Transverse colon (tissue), 4 donors: ENCODE measurements at regions not wholly inside any gene's neighbourhood (a gene's known extent, or its start where the extent isn't known, plus 50 kb on each side); places are given as distances from the start of the nearest gene placed in this dataset.
"Not testable (repeated sequence)": the region's sequence is repeated elsewhere in the genome, so short reads cannot be mapped to it uniquely, and the experiment has no call there.

Source experiments
- DNase-seq: peaks from one replicate; pipeline ENCODE4 v3.0.0-alpha.2; 2019
- H3K27ac ChIP-seq, 4 donors: fragments of 200-600 bp; sonication (generic); 2 replicates each; pipeline ENCODE4 v1.5.1; 2016 to 2018; ENCODE audit warnings: inconsistent platforms in 4 of 4
- H3K27me3 ChIP-seq: fragments of 200-600 bp; sonication (generic); 2 replicates; pipeline ENCODE4 v1.5.1; 2017; ENCODE audit warnings: inconsistent platforms
- H3K36me3 ChIP-seq, 4 donors: fragments of 200-600 bp; sonication (generic); 2 replicates each; pipeline ENCODE4 v1.5.1; 2017 to 2019; ENCODE audit warnings: inconsistent platforms in 4 of 4
- H3K4me1 ChIP-seq, 4 donors: fragments of 200-600 bp; sonication (generic); 2 replicates each; pipeline ENCODE4 v1.5.1; 2017 to 2020; ENCODE audit warnings: inconsistent platforms in 4 of 4
- H3K4me3 ChIP-seq, 4 donors: fragments of 200-600 bp; sonication (generic); 1 replicate in 1 of 4; 2 replicates in 3 of 4; pipeline versions ENCODE4 v1.5.1 to v1.6.1; 2017 to 2019; ENCODE audit warnings: inconsistent platforms in 4 of 4
- H3K9me3 ChIP-seq, 2 donors: fragments of 200-600 bp; sonication (generic); 2 replicates each; pipeline ENCODE4 v1.5.1; 2017 to 2019; ENCODE audit warnings: inconsistent platforms in 2 of 2
- EP300 ChIP-seq: sonication (generic); formaldehyde crosslinking; IDR thresholded peaks from one replicate; pipeline ENCODE4 v1.6.1; 2017; ENCODE audit warnings: antibody characterized with exemption, low read depth
- POLR2A ChIP-seq: fragments of 450-650 bp; IDR thresholded peaks from one replicate; pipeline ENCODE4 v1.6.1; 2016; ENCODE audit warnings: antibody characterized with exemption, mild to moderate bottlenecking, moderate library complexity
- POLR2AphosphoS5 ChIP-seq, 3 donors: sonication (generic); formaldehyde crosslinking; IDR thresholded peaks; one replicate each; pipeline ENCODE4 v1.6.1; 2016; ENCODE audit warnings: antibody characterized with exemption in 3 of 3
- whole genome bisulfite sequencing, 2 donors: methylation state at CpG; one replicate each; pipeline ENCODE4 v1.1.5; 2018; ENCODE audit warnings: low coverage in 1 of 2; 5-methylcytosine and 5-hydroxymethylcytosine counted together
- in situ Hi-C, 4 donors: fragments of 200-750 bp; cut with MboI; loops; one replicate each; pipeline versions ENCODE4 v1.15.0 to v1.15.1; 2017; ENCODE audit warnings: low sequenced_read_pairs in 3 of 4, low pct_ligation_motif_present in 1 of 4, low pct_unique_long_range_greater_than_20kb in 1 of 4
- intact Hi-C: fragments of 100-400 bp; cut with DNase I; formaldehyde crosslinking; loops from one replicate; pipeline ENCODE4 v1.15.1; 2023; ENCODE audit warnings: low total_unique reads
- TF ChIP-seq, protein P1 (sequence below), 5 experiments: fragments of 200-600 bp in 3 of 5; fragments of 450-650 bp in 2 of 5; sonication (generic) in 3 of 5; IDR thresholded peaks; 1 replicate in 2 of 5; 2 replicates in 3 of 5; pipeline ENCODE4 v1.5.1; 2016 to 2017; ENCODE audit warnings: antibody characterized with exemption in 5 of 5, inconsistent platforms in 3 of 5, mild to moderate bottlenecking in 2 of 5, moderate library complexity in 1 of 5

- no peak for DNase-seq
- WGBS, 2 donors, result 71 to 85% methylated on average over 3 of the region's 3 CpGs
- in situ Hi-C loops, result no loop called here
- Histone ChIP-seq H3K4me3 (no peak overlapping the region), H3K9me3 (no peaks in the 10 kb centered on the region), H3K27me3 (no peaks in the 10 kb centered on the region), H3K4me1 (no peaks in the 10 kb centered on the region), H3K27ac (no peak overlapping the region), H3K36me3 (no peaks in the 10 kb centered on the region)
- intact Hi-C loops, result no loop called here
- no peak for TF ChIP-seq POLR2A
Observed at GRCh38 chr2:145789636-145790035, 1269.7 kb upstream of the ZEB2 start.

GRCh38 chr2:145787597-145788361 lies 1267.9 kb upstream of the ZEB2 start:
- in situ Hi-C loops, H3K4me1 ChIP-seq, H3K27ac ChIP-seq, H3K27me3 ChIP-seq, H3K9me3 ChIP-seq, intact Hi-C loops, H3K4me3 ChIP-seq, H3K36me3 ChIP-seq, DNase-seq: not testable (repeated sequence)
- WGBS, 2 donors, result 96 to 100% methylated on average over 4 to 6 of the region's 6 CpGs

DNA sequence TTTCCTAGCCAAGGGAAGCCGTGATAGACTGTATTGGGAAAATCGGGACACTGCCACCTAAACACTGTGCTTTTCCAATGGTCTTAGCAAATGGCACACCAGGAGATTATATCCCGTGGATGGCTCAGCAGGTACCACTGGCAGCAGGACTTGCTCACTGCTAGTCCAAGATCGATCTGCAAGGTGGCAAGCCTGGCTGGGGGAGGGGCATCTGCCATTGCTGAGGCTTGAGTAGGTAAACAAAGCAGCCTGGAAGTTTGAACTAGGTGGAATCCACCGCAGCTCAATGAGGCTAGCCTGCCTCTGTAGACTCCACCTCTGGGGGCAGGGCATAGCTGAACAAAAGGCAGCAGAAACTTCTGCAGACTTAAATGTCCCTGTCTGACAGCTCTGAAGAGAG lies 1262.7 kb upstream of the ZEB2 start:
- 85% methylated on average over 5 of the region's 5 CpGs; no CpG with 5 or more reads in 1 of the 2 donors for WGBS, 2 donors
- in situ Hi-C loops, H3K27me3 ChIP-seq, H3K4me1 ChIP-seq, H3K4me3 ChIP-seq, DNase-seq, intact Hi-C loops, H3K27ac ChIP-seq, H3K36me3 ChIP-seq, H3K9me3 ChIP-seq: not testable (repeated sequence)

GRCh38 chr2:145777914-145778313 lies 1258.0 kb upstream of the ZEB2 start:
- TF ChIP-seq EP300 (no peak), POLR2AphosphoS5 (IDR thresholded peaks at IDR 0.05) (no peak), POLR2A (no peak)
- TF ChIP-seq, protein P1, sequence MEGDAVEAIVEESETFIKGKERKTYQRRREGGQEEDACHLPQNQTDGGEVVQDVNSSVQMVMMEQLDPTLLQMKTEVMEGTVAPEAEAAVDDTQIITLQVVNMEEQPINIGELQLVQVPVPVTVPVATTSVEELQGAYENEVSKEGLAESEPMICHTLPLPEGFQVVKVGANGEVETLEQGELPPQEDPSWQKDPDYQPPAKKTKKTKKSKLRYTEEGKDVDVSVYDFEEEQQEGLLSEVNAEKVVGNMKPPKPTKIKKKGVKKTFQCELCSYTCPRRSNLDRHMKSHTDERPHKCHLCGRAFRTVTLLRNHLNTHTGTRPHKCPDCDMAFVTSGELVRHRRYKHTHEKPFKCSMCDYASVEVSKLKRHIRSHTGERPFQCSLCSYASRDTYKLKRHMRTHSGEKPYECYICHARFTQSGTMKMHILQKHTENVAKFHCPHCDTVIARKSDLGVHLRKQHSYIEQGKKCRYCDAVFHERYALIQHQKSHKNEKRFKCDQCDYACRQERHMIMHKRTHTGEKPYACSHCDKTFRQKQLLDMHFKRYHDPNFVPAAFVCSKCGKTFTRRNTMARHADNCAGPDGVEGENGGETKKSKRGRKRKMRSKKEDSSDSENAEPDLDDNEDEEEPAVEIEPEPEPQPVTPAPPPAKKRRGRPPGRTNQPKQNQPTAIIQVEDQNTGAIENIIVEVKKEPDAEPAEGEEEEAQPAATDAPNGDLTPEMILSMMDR (IDR thresholded peaks at IDR 0.05), result no peak
- H3K4me3 ChIP-seq, result no peak overlapping the region
- 77 to 100% methylated on average over 3 of the region's 3 CpGs for WGBS, 2 donors
- no peaks in the 10 kb centered on the region for H3K36me3 ChIP-seq
- no peak for DNase-seq
- no peak overlapping the region for H3K27ac ChIP-seq
- intact Hi-C loops (no loop called here), in situ Hi-C loops (no loop called here)
- no peaks in the 10 kb centered on the region for H3K4me1 ChIP-seq
- H3K9me3 ChIP-seq, result no peaks in the 10 kb centered on the region
- H3K27me3 ChIP-seq, result no peaks in the 10 kb centered on the region

- no peak for DNase-seq
- Histone ChIP-seq H3K4me3 (no peak overlapping the region), H3K4me1 (no peaks in the 10 kb centered on the region), H3K27me3 (no peaks in the 10 kb centered on the region), H3K36me3 (no peaks in the 10 kb centered on the region), H3K27ac (no peak overlapping the region), H3K9me3 (no peaks in the 10 kb centered on the region)
- TF ChIP-seq POLR2AphosphoS5 (IDR thresholded peaks at IDR 0.05), result no peak
- no peak for TF ChIP-seq EP300
- TF ChIP-seq POLR2A, result no peak
- TF ChIP-seq, protein P1 (IDR thresholded peaks at IDR 0.05), result no peak
- 73 to 90% methylated on average over 2 of the region's 2 CpGs for WGBS, 2 donors
- intact Hi-C loops, result no loop called here
- in situ Hi-C loops, result no loop called here
Observed at GRCh38 chr2:145777297-145777696, 1257.4 kb upstream of the ZEB2 start.

DNA sequence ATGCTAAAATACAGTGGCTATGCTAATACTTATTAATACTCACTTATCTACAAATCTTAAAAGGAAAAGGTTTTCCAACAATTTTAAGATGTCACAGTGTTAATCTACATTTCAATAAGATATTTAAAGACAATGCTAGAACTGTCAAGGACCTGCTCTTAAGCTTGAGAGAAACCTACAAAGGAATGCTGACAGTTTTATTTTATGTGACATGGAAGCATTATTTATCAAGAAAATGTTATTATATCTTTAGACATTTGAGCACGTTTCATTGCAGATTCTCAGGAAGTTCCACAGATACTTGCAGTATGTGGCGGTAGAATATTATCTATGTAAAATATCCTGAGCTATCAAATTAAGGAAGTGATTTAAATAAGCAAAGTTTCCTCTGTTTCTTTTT lies 1255.7 kb upstream of the ZEB2 start:
- no peak for DNase-seq
- H3K27me3 ChIP-seq, result no peaks in the 10 kb centered on the region
- 61 to 63% methylated on average over 2 of the region's 2 CpGs for WGBS, 2 donors
- in situ Hi-C loops, result no loop called here
- H3K27ac ChIP-seq, result no peak overlapping the region
- intact Hi-C loops, result no loop called here
- no peaks in the 10 kb centered on the region for H3K4me1 ChIP-seq
- TF ChIP-seq, protein P1 (IDR thresholded peaks at IDR 0.05), result no peak
- TF ChIP-seq EP300 (no peak), POLR2A (no peak), POLR2AphosphoS5 (IDR thresholded peaks at IDR 0.05) (no peak)
- no peaks in the 10 kb centered on the region for H3K9me3 ChIP-seq
- H3K36me3 ChIP-seq, result no peaks in the 10 kb centered on the region
- no peak overlapping the region for H3K4me3 ChIP-seq
